ENCODE measurements at regions not wholly inside any gene's neighbourhood (a gene's known extent, or its start where the extent isn't known, plus 50 kb on each side); places are given as distances from the start of the nearest gene placed in this dataset.

GRCh38 chr6:114559419-114559818 is 216.6 kb upstream of the HS3ST5 start:
- no peak for DNase-seq (ENCODE audit: low read depth in 2 of 2)

- no peak for DNase-seq (ENCODE audit: low read depth in 2 of 2)
Observed at GRCh38 chr6:114558153-114558552, 215.3 kb upstream of the HS3ST5 start.

- no peak for DNase-seq (ENCODE audit: low read depth in 2 of 2)
Observed at GRCh38 chr6:114556846-114557488, 214.1 kb upstream of the HS3ST5 start.

GRCh38 chr6:114550316-114550715 is 207.5 kb upstream of the HS3ST5 start:
- DNase-seq (ENCODE audit: low read depth in 2 of 2) = no peak

GRCh38 chr6:114543696-114544095 is 200.9 kb upstream of the HS3ST5 start:
- DNase-seq (ENCODE audit: low read depth in 2 of 2) = no peak

DNA sequence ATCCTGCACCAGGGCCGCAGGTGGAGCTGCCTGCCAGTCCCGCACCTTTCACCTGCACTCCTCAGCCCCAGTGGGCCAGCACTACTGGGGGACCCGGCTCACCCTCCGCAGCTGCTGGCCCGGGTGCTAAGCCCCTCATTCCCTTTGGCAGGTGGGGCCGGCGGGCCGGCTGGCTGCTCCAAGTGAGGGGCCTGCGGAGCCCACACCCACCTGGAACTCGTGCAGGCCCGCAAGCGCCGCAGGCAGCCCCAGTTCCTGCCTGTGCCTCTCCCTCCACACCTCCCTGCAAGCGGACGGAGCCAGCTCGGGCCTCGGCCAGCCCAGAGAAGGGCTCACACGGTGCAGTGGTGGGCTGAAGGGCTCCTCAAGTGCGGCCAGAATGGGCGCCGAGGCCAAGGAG is 199.0 kb upstream of the HS3ST5 start:
- DNase-seq (ENCODE audit: low read depth in 2 of 2) = no peak

DNA sequence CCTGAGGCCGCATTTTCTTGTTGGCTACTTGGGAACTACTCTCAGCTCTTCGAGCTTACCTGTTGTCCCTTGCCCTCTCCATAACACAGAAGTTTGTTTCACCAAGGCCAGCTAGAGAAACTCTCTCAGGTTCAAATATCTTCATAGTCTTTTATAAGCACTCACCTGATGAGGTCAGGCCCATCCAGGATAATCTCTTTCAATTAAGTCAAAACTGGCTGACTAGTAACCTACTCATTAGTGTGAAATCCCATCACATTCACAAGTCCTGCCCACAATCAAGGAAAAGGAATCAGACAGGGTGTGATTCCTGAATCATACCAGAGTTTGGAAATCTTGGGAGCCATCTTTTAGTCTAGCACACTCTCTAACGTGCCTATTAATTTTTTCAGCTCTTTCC is 195.2 kb upstream of the HS3ST5 start:
- DNase-seq (ENCODE audit: low read depth in 2 of 2) = no peak

- DNase-seq (ENCODE audit: low read depth in 2 of 2) = no peak
Observed at GRCh38 chr6:114534813-114535212, 192.0 kb upstream of the HS3ST5 start.

DNA sequence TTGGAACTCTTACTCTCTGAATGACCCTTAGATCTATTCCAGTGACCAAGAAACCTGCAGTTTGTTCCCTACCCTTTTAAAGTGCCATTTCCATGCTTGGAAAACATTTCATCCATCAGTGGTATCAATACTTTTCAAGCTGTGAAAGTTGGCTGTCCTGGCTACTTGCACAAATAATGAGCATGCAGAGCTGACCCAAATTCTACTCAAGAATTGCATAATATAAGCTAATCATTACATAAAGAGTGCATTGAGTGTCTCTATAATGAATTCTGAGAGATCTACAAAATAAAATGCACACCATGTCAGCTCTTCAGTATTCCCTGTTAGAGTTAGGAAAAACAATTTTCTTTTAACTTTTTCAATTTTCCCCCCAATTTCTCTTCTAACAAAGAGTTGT is 181.3 kb upstream of the HS3ST5 start:
- no peak for DNase-seq (ENCODE audit: low read depth in 2 of 2)

- DNase-seq (ENCODE audit: low read depth in 2 of 2) = no peak
Observed at GRCh38 chr6:114523508-114523907, 180.7 kb upstream of the HS3ST5 start.

GRCh38 chr6:114521926-114522325 is 179.1 kb upstream of the HS3ST5 start:
- DNase-seq (ENCODE audit: low read depth in 2 of 2) = no peak

- no peak for DNase-seq (ENCODE audit: low read depth in 2 of 2)
Observed at GRCh38 chr6:114520976-114521375, 178.2 kb upstream of the HS3ST5 start.

DNA sequence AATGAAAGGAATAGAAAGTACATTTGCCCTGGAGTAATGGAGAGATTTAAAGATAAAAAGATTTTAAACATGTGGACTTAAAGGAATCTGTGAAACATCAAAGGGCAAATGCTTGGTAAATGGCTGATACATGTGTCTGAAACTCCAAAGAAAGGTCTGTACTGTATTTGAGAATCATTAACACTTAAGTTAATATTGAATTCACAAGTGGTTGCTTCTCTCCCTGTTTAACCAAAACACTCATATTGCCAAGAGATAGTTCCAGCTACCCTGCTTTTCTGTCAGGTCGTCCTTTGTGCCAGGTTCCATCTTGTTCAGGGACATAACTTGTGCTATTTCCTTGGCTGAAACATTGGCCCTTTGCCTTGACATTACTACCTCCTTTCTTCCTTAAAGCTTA is 171.3 kb upstream of the HS3ST5 start:
- DNase-seq (ENCODE audit: low read depth in 2 of 2) = no peak

- DNase-seq (ENCODE audit: low read depth in 2 of 2) = no peak
Observed at GRCh38 chr6:114471450-114471849, 128.6 kb upstream of the HS3ST5 start.

- DNase-seq (ENCODE audit: low read depth in 2 of 2) = no peak
Observed at GRCh38 chr6:114467931-114468330, 125.1 kb upstream of the HS3ST5 start.

- no peak for DNase-seq (ENCODE audit: low read depth in 2 of 2)
Observed at GRCh38 chr6:114465511-114465910, 122.7 kb upstream of the HS3ST5 start.

- no peak for DNase-seq (ENCODE audit: low read depth in 2 of 2)
Observed at GRCh38 chr6:114453737-114454276, 111.0 kb upstream of the HS3ST5 start.

GRCh38 chr6:114452785-114453401 is 110.1 kb upstream of the HS3ST5 start:
- no peak for DNase-seq (ENCODE audit: low read depth in 2 of 2)

DNA sequence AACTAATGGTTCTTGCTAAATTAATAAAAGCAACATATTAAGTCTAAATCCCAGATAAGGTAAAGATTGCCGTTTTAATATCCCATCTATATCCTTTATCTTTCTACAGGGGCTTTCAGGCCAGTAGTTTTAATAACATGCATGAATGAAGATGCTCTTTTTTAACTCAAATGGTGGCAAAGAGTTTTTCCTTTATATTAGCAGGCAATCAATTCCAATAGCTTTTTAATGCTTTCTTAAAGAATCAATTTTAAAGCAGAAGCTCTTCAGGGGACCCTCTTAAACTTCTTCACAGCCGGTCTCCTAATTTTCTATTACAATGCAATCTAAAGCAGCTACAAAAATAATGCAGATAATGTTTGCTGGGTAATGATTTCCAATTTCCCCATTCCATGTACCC is 107.8 kb upstream of the HS3ST5 start:
- DNase-seq (ENCODE audit: low read depth in 2 of 2) = no peak

DNA sequence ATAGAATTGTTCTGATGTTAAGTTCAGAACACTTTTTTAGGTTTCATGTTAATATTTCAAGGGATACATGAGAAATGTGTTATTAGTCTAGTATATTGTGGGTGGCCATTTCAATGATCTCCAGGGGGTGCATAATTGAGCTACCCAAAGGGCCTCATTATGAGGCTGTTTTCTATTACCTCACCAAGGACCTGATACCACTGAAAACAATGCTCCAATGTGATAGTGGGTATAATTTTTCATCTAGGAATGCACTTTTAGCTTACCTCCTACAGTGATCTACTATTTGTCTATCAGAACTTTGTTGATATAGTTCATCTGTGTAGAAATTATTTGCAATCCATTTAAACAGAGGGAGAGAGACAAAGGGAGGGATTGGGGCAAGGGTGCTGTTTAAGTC is 106.8 kb upstream of the HS3ST5 start:
- DNase-seq (ENCODE audit: low read depth in 2 of 2) = no peak

DNA sequence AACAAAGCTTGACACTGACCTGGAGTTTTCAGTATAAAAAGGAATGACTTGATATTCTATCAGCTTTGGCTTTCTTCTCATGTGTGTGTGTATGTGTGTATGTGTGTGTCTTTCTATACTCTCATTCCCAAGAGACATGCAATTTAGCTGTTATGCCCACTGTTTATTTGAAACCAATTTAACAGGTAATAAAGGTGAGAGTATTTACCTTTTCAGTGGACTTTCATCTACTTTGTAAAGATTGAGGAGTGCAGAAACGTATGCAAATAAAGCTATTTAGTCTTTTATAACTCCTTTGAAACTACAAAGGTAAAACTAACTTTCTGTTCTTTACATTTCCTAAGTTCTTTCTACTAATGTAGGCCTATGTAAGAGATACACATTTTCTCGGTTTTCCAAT is 103.5 kb upstream of the HS3ST5 start:
- no peak for DNase-seq (ENCODE audit: low read depth in 2 of 2)

DNA sequence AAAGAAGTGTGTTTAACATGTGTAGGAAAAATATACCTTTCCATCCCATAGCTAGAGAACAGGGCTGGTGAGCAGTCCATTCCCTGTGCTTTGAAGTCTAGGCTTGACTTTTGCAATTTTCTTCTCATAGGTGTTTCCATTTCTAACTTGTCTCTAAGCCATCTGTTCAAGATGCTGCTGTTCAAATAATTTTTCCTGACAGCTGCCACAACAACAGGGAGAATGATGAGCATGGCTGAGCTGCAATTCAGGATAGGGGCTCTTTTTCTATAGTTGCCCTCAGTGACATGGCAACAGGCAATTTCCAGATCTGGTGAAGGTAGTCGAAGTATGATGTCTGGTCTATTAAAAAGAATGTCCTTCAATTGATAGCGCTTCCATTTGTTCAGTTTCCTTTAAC is 103.0 kb upstream of the HS3ST5 start:
- no peak for DNase-seq (ENCODE audit: low read depth in 2 of 2)

- DNase-seq (ENCODE audit: low read depth in 2 of 2) = no peak
Observed at GRCh38 chr6:114439411-114439810, 96.6 kb upstream of the HS3ST5 start.

GRCh38 chr6:114437235-114437634 is 94.4 kb upstream of the HS3ST5 start:
- DNase-seq (ENCODE audit: low read depth in 2 of 2) = no peak

Measured in stimulated activated CD8-positive, alpha-beta memory T cell treated with anti-CD3 and anti-CD28 coated beads, Interleukin-2, amount 100 ng/mL, for 48 hours (primary cell).